ENCODE measurements at regions not wholly inside any gene's neighbourhood (a gene's known extent, or its start where the extent isn't known, plus 50 kb on each side); places are given as distances from the start of the nearest gene placed in this dataset.
"Not testable (repeated sequence)": the region's sequence is repeated elsewhere in the genome, so short reads cannot be mapped to it uniquely, and the experiment has no call there.

DNA sequence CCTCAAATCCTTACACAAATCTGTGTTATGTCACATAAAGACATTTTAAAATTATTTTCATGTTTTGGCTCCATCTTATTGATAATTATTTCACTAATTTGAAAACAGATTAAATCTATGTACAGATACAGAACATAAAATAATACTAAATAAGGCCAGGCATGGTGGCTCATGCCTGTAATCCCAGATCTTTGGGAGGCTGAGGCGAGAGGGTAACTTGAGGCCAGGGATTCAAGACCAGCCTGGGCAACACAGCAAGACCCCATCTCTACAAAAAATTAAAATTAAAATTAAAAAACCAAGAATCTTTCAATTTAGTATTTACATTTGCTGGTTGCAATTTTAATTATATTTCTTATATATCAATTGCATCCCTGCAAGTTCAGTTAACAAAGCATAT lies 246.4 kb upstream of the MKLN1 start:
- Mint-ChIP-seq H3K27me3 (no peaks in the 10 kb centered on the region), H3K36me3 (ENCODE audit: low read depth) (peaks cover 38% of the 10 kb centered on the region), H3K27ac (no peak overlapping the region), H3K4me1 (ENCODE audit: low read depth) (peaks cover 44% of the 10 kb centered on the region), H3K4me3 (no peak overlapping the region), H3K9me3 (peaks cover 4% of the 10 kb centered on the region)
- H3K27ac ChIP-seq (ENCODE audit: low read depth in 1 of 2, low read length in 2 of 2), result no peak overlapping the region
- H3K27me3 ChIP-seq (ENCODE audit: control insufficient read depth in 1 of 2, insufficient read depth in 2 of 2, low read length in 2 of 2), result no peaks in the 10 kb centered on the region
- ChIA-PET POLR2A (interaction anchor here (0.9 kb wide), 1 partner anchor 222 kb away, joined by 3 read pairs; no protein-coding TSS in a partner anchor), CTCF (no interaction called here)
- peaks cover 39% of the 10 kb centered on the region for H3K4me1 ChIP-seq (ENCODE audit: insufficient read depth, low read length)
- TF ChIP-seq, protein P1, sequence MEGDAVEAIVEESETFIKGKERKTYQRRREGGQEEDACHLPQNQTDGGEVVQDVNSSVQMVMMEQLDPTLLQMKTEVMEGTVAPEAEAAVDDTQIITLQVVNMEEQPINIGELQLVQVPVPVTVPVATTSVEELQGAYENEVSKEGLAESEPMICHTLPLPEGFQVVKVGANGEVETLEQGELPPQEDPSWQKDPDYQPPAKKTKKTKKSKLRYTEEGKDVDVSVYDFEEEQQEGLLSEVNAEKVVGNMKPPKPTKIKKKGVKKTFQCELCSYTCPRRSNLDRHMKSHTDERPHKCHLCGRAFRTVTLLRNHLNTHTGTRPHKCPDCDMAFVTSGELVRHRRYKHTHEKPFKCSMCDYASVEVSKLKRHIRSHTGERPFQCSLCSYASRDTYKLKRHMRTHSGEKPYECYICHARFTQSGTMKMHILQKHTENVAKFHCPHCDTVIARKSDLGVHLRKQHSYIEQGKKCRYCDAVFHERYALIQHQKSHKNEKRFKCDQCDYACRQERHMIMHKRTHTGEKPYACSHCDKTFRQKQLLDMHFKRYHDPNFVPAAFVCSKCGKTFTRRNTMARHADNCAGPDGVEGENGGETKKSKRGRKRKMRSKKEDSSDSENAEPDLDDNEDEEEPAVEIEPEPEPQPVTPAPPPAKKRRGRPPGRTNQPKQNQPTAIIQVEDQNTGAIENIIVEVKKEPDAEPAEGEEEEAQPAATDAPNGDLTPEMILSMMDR (IDR thresholded peaks at IDR 0.05), result no peak
- H3K9me3 ChIP-seq (ENCODE audit: control insufficient read depth in 1 of 2, insufficient read depth in 1 of 2, low read length in 2 of 2), result no peaks in the 10 kb centered on the region
- H3K4me3 ChIP-seq (ENCODE audit: low read length), result no peak overlapping the region
- no peak for DNase-seq
- ATAC-seq (ENCODE audit: poor library complexity), result no peak
- intact Hi-C loops (cut with DNase I, micrococcal nuclease), result no loop called here
- peaks cover 39% of the 10 kb centered on the region for H3K36me3 ChIP-seq (ENCODE audit: insufficient read depth, low read length)

DNA sequence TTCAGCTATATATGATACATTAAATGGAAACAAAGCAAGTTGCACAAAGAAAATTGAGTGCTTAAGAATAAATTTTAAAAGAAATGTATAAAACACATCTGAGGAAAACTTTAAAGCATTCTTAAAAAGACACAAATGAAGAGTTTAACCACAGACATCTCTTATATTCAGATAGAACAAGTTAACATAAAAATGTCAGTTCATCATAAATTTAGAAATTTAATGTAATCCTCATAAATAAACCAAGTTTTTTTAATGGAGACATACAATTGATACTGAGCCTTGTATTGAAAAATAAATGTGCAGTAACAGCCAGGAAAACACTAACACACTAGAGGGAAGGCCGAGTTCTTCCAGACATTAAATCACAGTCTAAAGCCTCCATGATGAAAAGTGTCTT lies 243.9 kb upstream of the MKLN1 start:
- Mint-ChIP-seq H3K4me1 (ENCODE audit: low read depth) (peaks cover 63% of the 10 kb centered on the region), H3K27ac (peak overlapping the region; percentile 6), H3K4me3 (peak overlapping the region; percentile 11), H3K9me3 (peaks cover 4% of the 10 kb centered on the region), H3K27me3 (no peaks in the 10 kb centered on the region), H3K36me3 (ENCODE audit: low read depth) (peaks cover 55% of the 10 kb centered on the region)
- TF ChIP-seq, protein P1 (IDR thresholded peaks at IDR 0.05), result no peak
- intact Hi-C loops (cut with DNase I, micrococcal nuclease), result loop anchor here in 1 of 2 experiments (2.0 kb wide), 1 partner anchor 15 kb away; no protein-coding TSS in a partner anchor
- DNase-seq (no peak), ATAC-seq (ENCODE audit: poor library complexity) (no peak)
- no peak overlapping the region for H3K27ac ChIP-seq (ENCODE audit: low read depth in 1 of 2, low read length in 2 of 2)
- H3K9me3 ChIP-seq (ENCODE audit: control insufficient read depth in 1 of 2, insufficient read depth in 1 of 2, low read length in 2 of 2), result no peaks in the 10 kb centered on the region
- ChIA-PET CTCF (no interaction called here), POLR2A (no interaction called here)
- no peak overlapping the region for H3K4me3 ChIP-seq (ENCODE audit: low read length)
- no peaks in the 10 kb centered on the region for H3K27me3 ChIP-seq (ENCODE audit: control insufficient read depth in 1 of 2, insufficient read depth in 2 of 2, low read length in 2 of 2)
- peaks cover 44% of the 10 kb centered on the region for H3K4me1 ChIP-seq (ENCODE audit: insufficient read depth, low read length)
- H3K36me3 ChIP-seq (ENCODE audit: insufficient read depth, low read length), result peaks cover 33% of the 10 kb centered on the region

DNA sequence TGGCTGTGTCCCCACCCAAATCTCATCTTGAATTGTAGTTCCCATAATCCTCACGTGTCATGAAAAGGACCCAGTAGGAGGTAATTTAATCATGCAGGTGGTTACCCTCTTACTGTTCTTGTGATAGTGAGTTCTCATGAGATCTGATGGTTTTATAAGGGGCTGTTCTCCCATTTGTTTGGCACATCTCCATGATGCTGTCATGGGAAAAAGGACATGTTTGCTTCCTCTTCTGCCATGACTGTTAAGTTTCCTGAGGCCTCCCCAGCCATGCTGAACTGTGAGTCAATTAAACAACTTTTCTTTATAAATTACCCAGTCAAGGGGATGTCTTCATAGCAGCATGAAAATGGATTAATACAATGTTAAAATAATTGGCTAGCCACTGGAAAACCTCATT lies 243.3 kb upstream of the MKLN1 start:
- H3K27me3 Mint-ChIP-seq; H3K9me3 ChIP-seq (ENCODE audit: control insufficient read depth in 1 of 2, insufficient read depth in 1 of 2, low read length in 2 of 2); H3K4me3 Mint-ChIP-seq; DNase-seq; ATAC-seq (ENCODE audit: poor library complexity); H3K9me3 Mint-ChIP-seq; H3K27me3 ChIP-seq (ENCODE audit: control insufficient read depth in 1 of 2, insufficient read depth in 2 of 2, low read length in 2 of 2); H3K27ac Mint-ChIP-seq; H3K27ac ChIP-seq (ENCODE audit: low read depth in 1 of 2, low read length in 2 of 2); H3K4me3 ChIP-seq (ENCODE audit: low read length); CTCF ChIA-PET; POLR2A ChIA-PET: not testable (repeated sequence)
- peaks cover 67% of the 10 kb centered on the region for H3K4me1 Mint-ChIP-seq (ENCODE audit: low read depth)
- Histone ChIP-seq H3K36me3 (ENCODE audit: insufficient read depth, low read length) (peaks cover 31% of the 10 kb centered on the region), H3K4me1 (ENCODE audit: insufficient read depth, low read length) (peaks cover 45% of the 10 kb centered on the region)
- peaks cover 61% of the 10 kb centered on the region for H3K36me3 Mint-ChIP-seq (ENCODE audit: low read depth)
- intact Hi-C loops (cut with DNase I, micrococcal nuclease), result loop anchor here in 1 of 2 experiments (2.0 kb wide), 1 partner anchor 14 kb away; no protein-coding TSS in a partner anchor
